Activated T-helper 17 cell treated with anti-CD3 and anti-CD28 coated beads, Interleukin-2, amount 50 U/mL, for 72 hours (primary cell): ENCODE measurements at regions not wholly inside any gene's neighbourhood (a gene's known extent, or its start where the extent isn't known, plus 50 kb on each side); places are given as distances from the start of the nearest gene placed in this dataset.
"Not testable (repeated sequence)": the region's sequence is repeated elsewhere in the genome, so short reads cannot be mapped to it uniquely, and the experiment has no call there.

Experiments used
- ATAC-seq: fragments of 150-1000 bp; cut with Tn5 transposase; replicated peaks from 2 replicates; pipeline ENCODE4 v1.10.0; 2021; ENCODE audit warnings: mild to moderate bottlenecking, moderate library complexity
- H3K27ac Mint-ChIP-seq: one replicate; pipeline ENCODE4 v1.8.0; 2022; ENCODE audit warnings: mixed read lengths
- H3K27me3 Mint-ChIP-seq: one replicate; pipeline ENCODE4 v1.8.0; 2022; ENCODE audit warnings: mixed read lengths
- H3K36me3 Mint-ChIP-seq: one replicate; pipeline ENCODE4 v1.8.0; 2022; ENCODE audit warnings: low read depth, mild to moderate bottlenecking, mixed read lengths
- H3K4me1 Mint-ChIP-seq: one replicate; pipeline ENCODE4 v1.8.0; 2022; ENCODE audit warnings: mixed read lengths
- H3K4me3 Mint-ChIP-seq: one replicate; pipeline ENCODE4 v1.8.0; 2022; ENCODE audit warnings: mild to moderate bottlenecking, mixed read lengths
- H3K9me3 Mint-ChIP-seq: one replicate; pipeline ENCODE4 v1.8.0; 2022; ENCODE audit warnings: mixed read lengths

DNA sequence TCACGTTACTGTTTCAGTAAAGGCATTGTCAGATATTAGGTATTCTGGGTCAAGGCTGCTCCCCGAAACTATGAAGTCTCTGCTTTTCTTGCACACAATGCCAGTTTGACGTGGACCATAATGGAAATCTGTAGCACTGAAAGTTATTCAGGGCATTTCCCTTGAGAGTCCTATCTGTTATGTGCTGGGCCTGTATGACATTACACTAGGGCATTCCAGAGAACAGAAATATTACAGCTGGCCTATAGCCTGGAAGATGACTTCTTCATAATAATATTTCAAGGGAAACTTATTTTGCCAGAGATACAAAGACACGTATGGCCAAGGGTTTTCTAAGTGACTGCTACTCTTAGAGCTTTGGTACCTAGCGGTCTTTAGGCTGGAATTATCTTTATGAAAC is 613.6 kb upstream of the CBLB start:
- ATAC-seq, result no peak
- Mint-ChIP-seq H3K4me3 (no peak overlapping the region), H3K27me3 (no peaks in the 10 kb centered on the region)

DNA sequence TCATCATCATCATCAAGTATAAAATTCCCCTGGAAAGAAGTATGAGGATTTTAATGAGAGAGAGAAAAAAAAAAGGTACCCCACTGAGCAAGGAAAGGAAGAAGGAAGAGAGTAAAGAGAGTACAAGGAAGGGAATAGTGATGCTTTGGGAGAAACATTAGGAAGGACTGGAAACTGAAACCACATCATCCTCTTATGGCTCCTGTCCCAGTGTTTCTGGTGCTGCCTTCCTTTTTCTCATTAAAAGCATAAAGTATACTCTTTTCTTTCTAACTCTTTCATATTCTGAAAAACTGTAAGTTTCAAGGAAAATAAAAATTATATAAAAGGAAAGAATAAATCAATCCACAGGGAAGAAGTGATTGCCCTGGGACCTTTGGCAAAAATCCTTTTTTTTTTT is 616.4 kb upstream of the CBLB start:
- peaks cover 3% of the 10 kb centered on the region for H3K9me3 Mint-ChIP-seq
- no peaks in the 10 kb centered on the region for H3K27me3 Mint-ChIP-seq
- no peak overlapping the region for H3K27ac Mint-ChIP-seq
- peaks cover 4% of the 10 kb centered on the region for H3K4me1 Mint-ChIP-seq
- H3K4me3 Mint-ChIP-seq, result no peak overlapping the region
- ATAC-seq, result no peak
- no peaks in the 10 kb centered on the region for H3K36me3 Mint-ChIP-seq

More for the DNA sequence above, 613.6 kb upstream of the CBLB start:
- H3K4me1 Mint-ChIP-seq, result peaks cover 4% of the 10 kb centered on the region
- H3K36me3 Mint-ChIP-seq, result no peaks in the 10 kb centered on the region
- H3K27ac Mint-ChIP-seq, result no peak overlapping the region
- peaks cover 8% of the 10 kb centered on the region for H3K9me3 Mint-ChIP-seq

DNA sequence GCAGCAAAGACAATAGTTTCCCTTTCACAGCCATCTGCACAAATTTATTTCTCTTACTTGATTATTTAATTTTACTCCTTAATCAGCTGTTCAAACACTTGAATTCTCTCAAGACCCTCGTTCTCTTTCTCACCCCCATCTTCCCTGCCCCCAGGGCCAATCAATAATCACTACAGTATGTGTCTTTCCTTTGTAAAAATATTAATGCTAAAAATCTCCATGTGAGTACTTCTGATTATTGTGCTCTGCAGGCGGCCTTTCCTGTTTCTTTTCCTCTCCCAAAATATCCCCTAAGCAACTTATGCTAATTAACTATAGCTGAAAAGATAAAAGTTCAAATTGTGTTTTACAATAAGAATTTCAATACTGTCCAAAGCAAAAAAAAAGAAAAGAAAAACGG is 617.0 kb upstream of the CBLB start:
- Mint-ChIP-seq H3K9me3 (peaks cover 3% of the 10 kb centered on the region), H3K27ac (no peak overlapping the region), H3K27me3 (no peaks in the 10 kb centered on the region), H3K36me3 (no peaks in the 10 kb centered on the region), H3K4me1 (peaks cover 4% of the 10 kb centered on the region), H3K4me3 (no peak overlapping the region)
- no peak for ATAC-seq

DNA sequence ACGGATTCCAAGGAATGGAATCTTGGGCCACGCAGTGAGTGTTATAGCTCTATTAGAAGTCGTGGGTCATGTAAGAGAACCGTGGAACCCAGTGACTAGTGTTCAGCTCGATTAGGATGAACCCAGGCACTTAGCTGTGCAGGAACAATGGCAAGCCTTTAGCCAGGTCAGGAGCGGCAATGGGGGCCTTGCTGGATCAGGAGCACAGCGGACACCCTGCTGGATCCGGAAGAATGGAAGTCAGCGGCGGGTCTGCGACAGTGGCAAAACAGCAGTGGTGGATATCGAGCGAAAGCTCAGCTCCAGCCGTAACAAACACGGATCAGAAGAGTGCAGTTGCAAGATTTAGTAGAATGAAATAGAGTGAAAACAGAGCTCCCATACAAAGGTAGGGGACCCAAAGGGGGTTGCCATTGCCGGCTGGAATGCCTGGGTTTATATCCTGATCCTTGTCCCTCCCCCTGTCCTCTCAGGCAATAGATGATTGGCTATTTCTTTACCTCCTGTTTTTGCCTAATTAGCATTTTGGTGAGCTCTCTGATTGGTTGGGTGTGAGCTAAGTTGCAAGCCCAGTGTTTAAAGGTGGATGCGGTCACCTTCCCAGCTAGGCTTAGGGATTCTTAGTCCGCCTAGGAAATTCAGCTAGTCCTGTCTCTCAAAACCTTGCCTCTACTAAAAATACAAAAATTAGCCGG is 618.3 kb upstream of the CBLB start:
- not testable (repeated sequence) for H3K36me3 Mint-ChIP-seq, H3K27ac Mint-ChIP-seq, H3K4me1 Mint-ChIP-seq, H3K27me3 Mint-ChIP-seq, H3K9me3 Mint-ChIP-seq, ATAC-seq, H3K4me3 Mint-ChIP-seq

DNA sequence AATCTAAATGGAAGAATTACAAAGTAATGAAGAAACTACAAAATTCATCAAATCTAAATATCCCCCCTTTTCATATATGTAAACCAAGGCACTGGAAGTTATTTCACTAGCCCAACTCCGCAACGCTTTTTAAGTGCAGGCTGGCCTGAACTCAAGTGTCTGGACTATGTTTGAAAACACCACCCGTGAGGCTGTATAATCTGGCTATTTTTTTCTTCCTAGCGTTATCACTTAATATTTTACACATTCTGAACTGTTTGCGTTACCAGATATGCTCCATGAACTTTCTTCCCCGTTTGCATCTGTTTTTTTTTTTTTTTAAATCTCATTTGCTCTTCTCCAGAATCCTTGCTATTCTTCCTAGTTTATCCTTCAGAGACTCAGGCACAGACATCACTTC is 619.5 kb upstream of the CBLB start:
- H3K36me3 Mint-ChIP-seq, result no peaks in the 10 kb centered on the region
- H3K4me1 Mint-ChIP-seq, result peaks cover 4% of the 10 kb centered on the region
- no peaks in the 10 kb centered on the region for H3K27me3 Mint-ChIP-seq
- no peak overlapping the region for H3K27ac Mint-ChIP-seq
- H3K4me3 Mint-ChIP-seq, result no peak overlapping the region
- peaks cover 3% of the 10 kb centered on the region for H3K9me3 Mint-ChIP-seq
- ATAC-seq, result no peak

DNA sequence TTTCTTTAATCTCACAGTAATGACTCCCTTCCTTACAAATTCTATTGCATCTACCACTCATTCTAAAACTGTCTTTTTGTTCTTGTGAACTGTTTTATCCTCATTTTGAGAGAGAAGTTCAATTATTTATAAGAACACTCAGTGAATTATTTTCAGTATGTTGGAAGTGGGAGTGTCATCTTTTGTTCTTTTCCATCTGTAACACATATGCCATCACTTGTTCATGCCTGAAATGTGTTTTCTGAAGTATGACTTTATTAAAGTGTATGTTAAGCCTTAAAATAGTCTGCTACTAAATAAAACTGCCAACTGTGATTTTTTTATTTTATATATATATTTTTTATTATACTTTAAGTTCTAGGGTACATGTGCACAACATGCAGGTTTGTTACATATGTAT is 623.0 kb upstream of the CBLB start:
- Mint-ChIP-seq H3K36me3 (no peaks in the 10 kb centered on the region), H3K27me3 (no peaks in the 10 kb centered on the region), H3K9me3 (peaks cover 3% of the 10 kb centered on the region), H3K4me3 (no peak overlapping the region), H3K27ac (no peak overlapping the region), H3K4me1 (no peaks in the 10 kb centered on the region)
- ATAC-seq, result no peak

DNA sequence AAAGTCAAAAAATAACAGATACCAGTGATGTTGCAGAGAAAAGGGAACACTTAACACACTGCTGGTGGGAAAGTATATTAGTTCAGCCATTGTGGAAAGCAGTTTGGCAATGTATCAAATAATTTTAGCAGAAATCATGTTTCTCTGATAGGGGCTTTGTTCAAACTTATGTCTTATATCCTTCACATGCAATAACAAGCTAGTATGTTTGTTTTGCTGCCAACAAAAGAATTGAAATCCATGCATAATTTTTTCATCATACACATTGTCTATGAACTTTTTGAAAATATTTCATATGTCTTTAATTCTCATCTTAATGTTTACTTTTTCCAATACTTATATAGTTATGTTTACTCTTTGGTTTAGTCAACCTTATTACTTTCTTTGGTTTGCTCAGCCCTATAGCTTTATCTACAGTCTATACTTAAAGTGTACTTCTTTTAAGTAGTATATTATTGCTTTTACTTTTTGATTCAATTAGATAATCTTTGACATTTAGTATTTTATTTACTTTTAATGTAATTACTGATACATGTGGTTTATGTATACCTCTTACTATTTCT is 639.6 kb upstream of the CBLB start:
- H3K4me3 Mint-ChIP-seq, result no peak overlapping the region
- no peaks in the 10 kb centered on the region for H3K36me3 Mint-ChIP-seq
- no peak overlapping the region for H3K27ac Mint-ChIP-seq
- H3K4me1 Mint-ChIP-seq, result no peaks in the 10 kb centered on the region
- H3K27me3 Mint-ChIP-seq, result no peaks in the 10 kb centered on the region
- ATAC-seq, result no peak
- H3K9me3 Mint-ChIP-seq, result no peaks in the 10 kb centered on the region

DNA sequence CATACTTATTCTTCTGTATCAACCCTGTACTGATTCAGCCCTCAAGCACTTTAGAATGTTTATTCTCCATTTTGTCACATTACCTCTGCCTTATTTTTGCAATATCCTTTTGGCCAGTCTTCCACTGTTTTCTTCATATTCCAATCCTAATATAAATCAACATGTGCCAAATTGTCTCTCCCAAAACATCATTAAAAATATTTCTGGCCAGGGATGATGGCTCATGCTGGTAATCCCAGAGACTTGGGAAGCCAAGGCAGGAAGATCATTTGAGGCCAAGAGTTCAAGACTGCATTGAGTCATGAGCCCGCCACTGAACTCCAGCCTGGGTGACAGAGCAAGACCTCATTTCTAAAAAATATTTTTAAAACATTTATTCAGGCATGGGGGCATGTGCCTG is 641.4 kb upstream of the CBLB start:
- no peaks in the 10 kb centered on the region for H3K9me3 Mint-ChIP-seq
- H3K4me1 Mint-ChIP-seq, result no peaks in the 10 kb centered on the region
- H3K27ac Mint-ChIP-seq, result no peak overlapping the region
- no peak for ATAC-seq
- H3K36me3 Mint-ChIP-seq, result no peaks in the 10 kb centered on the region
- no peaks in the 10 kb centered on the region for H3K27me3 Mint-ChIP-seq
- H3K4me3 Mint-ChIP-seq, result no peak overlapping the region

DNA sequence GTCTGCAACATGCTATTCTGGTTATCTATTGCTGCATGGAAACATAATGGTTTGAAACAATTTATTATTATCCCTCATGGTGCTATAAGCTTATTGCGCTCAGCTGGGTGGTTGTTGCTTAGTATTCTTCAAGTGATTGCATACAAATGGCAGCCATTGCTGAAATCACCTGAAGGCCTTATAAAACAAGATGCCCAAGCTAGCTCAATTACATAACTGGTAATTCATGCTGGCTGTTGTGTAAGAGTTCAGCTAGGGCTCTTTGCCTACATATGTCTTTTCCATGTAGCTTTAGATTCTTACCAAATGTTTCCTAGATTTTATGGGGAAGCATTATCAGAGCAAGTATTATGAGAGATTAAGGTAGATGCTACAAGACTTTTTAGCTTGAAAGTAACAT is 644.0 kb upstream of the CBLB start:
- H3K27ac Mint-ChIP-seq, result no peak overlapping the region
- no peaks in the 10 kb centered on the region for H3K27me3 Mint-ChIP-seq
- no peak for ATAC-seq
- no peaks in the 10 kb centered on the region for H3K9me3 Mint-ChIP-seq
- no peak overlapping the region for H3K4me3 Mint-ChIP-seq
- H3K36me3 Mint-ChIP-seq, result no peaks in the 10 kb centered on the region
- no peaks in the 10 kb centered on the region for H3K4me1 Mint-ChIP-seq

DNA sequence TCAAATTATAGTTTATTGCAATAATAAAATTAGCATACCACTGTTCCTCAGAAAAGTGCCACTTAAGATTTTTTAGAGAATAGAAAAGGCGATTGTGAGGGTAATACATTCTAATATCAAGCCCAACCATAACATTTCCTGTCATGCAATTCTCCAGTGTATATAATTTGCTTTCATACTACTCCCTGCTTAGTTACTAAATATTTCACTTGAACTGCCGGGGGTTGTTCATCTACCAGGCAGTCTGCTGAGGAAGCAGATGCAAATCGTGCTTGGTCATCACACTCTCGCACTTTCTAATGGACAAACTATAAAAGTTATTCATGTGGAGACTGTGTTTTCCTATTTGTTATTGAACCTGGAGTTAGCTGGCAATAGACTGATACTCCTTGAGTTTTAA is 645.6 kb upstream of the CBLB start:
- H3K27ac Mint-ChIP-seq, result no peak overlapping the region
- no peaks in the 10 kb centered on the region for H3K27me3 Mint-ChIP-seq
- no peaks in the 10 kb centered on the region for H3K9me3 Mint-ChIP-seq
- H3K4me1 Mint-ChIP-seq, result no peaks in the 10 kb centered on the region
- no peaks in the 10 kb centered on the region for H3K36me3 Mint-ChIP-seq
- no peak for ATAC-seq
- H3K4me3 Mint-ChIP-seq, result no peak overlapping the region

DNA sequence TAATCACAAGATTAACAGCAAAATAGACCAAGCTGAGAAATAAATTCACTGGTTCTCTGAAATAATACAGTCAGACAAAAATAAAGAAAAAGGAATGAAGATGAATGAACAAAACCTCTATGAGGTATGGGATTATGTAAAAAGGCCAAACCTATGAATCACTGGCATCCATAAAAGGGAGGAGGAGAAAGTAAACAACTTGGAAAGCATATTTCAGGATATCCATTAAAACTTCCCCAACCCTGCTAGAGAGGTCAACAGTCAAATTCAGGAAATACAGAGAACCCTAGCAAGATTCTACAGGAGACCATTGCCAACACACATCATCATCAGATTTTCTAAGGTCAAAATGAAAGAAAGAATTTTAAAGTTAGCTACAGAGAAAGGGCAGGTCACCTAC is 649.7 kb upstream of the CBLB start:
- Mint-ChIP-seq H3K4me3 (no peak overlapping the region), H3K9me3 (no peaks in the 10 kb centered on the region), H3K27ac (no peak overlapping the region), H3K36me3 (no peaks in the 10 kb centered on the region), H3K4me1 (no peaks in the 10 kb centered on the region), H3K27me3 (no peaks in the 10 kb centered on the region)
- no peak for ATAC-seq

DNA sequence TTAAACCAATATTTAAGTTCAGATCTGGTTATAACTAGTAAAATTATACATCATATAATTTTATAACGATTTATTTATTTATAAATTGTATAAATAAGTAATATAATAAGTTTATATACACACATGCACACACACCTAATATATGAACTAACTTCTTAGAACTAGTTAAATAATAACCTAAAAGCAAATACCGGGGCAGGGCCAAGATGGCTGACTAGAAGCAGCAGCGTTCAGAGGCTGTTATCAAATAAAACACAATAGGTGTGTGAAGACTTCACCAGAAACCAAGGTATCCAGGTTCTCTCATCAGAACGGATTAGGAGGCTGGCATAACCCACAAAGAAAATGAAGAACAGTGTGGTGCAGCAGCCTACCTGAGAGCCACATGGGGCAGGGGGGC is 653.6 kb upstream of the CBLB start:
- no peaks in the 10 kb centered on the region for H3K4me1 Mint-ChIP-seq
- H3K9me3 Mint-ChIP-seq, result peaks cover 5% of the 10 kb centered on the region
- no peak overlapping the region for H3K27ac Mint-ChIP-seq
- no peak for ATAC-seq
- no peaks in the 10 kb centered on the region for H3K36me3 Mint-ChIP-seq
- no peaks in the 10 kb centered on the region for H3K27me3 Mint-ChIP-seq
- no peak overlapping the region for H3K4me3 Mint-ChIP-seq

DNA sequence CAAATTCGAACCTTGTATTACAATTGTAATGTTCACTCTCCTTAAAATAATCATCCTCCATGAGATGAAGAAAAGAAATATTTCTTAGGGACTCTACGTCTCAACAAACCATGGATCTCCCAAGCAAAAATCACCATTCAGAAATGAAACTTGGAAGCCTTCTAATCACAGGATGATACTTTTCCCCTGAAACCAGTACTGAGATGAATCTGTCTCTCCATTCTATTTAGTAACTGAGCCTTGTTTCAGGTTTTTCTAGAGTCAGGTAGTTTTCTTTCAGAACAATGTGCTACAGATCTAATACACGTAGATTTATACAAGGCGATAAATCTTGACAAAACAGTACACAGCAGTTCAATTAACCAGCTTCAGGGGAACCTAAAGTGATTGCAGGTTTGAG is 660.1 kb upstream of the CBLB start:
- peaks cover 10% of the 10 kb centered on the region for H3K9me3 Mint-ChIP-seq
- no peaks in the 10 kb centered on the region for H3K27me3 Mint-ChIP-seq
- H3K4me3 Mint-ChIP-seq, result peak overlapping the region; percentile 17
- peaks cover 19% of the 10 kb centered on the region for H3K4me1 Mint-ChIP-seq
- ATAC-seq, result peak; percentile 53
- no peak overlapping the region for H3K27ac Mint-ChIP-seq
- H3K36me3 Mint-ChIP-seq, result no peaks in the 10 kb centered on the region

DNA sequence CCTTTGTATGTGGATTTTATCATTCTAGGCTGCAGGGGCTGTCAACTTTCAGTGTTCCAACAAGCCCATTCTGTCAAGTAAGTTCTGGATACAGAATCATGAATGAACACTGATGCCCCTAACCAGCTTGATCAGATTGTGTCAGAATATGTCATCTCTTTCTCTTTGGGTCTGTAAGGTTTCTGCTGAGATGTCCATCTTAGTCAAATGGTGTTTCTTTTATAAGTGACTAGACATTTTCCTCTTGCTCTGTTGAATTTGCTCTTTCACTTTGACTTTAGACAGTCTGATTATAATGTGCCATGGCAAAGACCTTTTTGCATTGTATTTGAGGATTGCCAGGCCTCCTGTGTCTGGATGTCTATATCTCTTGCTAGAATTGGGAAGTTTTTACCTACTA is 660.9 kb upstream of the CBLB start:
- Mint-ChIP-seq H3K27ac (peak overlapping the region; percentile 21), H3K27me3 (no peaks in the 10 kb centered on the region), H3K9me3 (peaks cover 7% of the 10 kb centered on the region), H3K4me3 (no peak overlapping the region), H3K4me1 (peaks cover 22% of the 10 kb centered on the region), H3K36me3 (no peaks in the 10 kb centered on the region)
- peak; percentile 66 for ATAC-seq

DNA sequence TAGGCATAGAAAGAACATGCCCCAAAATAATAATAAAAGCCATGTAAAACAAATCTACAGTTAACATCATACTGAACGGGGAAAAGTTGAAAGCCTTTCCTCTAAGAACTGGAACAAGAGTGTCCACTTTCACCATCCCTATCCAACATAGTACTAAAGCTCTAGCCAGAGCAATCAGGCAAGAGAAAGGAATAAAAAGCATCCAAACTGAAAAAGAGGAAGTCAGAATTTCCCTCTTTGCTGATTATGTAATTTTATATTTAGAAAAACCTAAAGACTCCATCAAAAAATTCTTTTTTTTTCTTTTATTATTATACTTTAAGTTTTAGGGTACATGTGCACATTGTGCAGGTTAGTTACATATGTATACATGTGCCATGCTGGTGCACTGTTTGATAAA is 661.6 kb upstream of the CBLB start:
- H3K4me1 Mint-ChIP-seq, result peaks cover 27% of the 10 kb centered on the region
- no peak overlapping the region for H3K4me3 Mint-ChIP-seq
- no peaks in the 10 kb centered on the region for H3K36me3 Mint-ChIP-seq
- H3K27ac Mint-ChIP-seq, result no peak overlapping the region
- peaks cover 8% of the 10 kb centered on the region for H3K9me3 Mint-ChIP-seq
- no peak for ATAC-seq
- no peaks in the 10 kb centered on the region for H3K27me3 Mint-ChIP-seq
